HL-60/S4 treated with phorbol 12-myristate 13-acetate at 8.2 ng/mL for 4 days and 3 days (cell line): ENCODE measurements at regions not wholly inside any gene's neighbourhood (a gene's known extent, or its start where the extent isn't known, plus 50 kb on each side); places are given as distances from the start of the nearest gene placed in this dataset.

ENCODE experiments used
- in situ Hi-C: fragments of 300-500 bp; cut with MboI; formaldehyde crosslinking; loops from 2 replicates; pipeline ENCODE4 v1.15.0; 2022; ENCODE audit warnings: low sequenced_read_pairs

DNA sequence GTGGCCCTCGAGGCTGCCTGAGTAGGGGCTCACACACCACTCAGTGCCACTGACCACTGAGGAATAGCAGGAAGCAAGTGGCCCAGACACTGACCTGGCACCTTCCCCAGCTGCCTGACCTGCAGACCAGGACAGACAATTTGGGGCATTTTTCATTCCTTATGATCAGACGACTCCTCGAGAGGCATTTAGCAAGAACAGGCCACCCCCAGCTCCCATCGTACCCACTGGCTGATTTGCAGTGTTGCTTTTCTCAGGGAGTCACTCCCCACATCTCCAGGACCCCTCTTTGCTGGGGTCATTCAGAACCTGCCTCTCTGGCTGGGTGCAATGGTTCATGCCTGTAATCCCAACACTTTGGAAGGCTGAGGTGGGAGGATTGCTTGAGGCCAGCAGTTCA, 185.7 kb downstream of the HAUS1 start:
- in situ Hi-C loops, result loop anchor here (25.0 kb wide), 1 partner anchor 372 kb away; the partner anchor contains the start of gene LOXHD1

DNA sequence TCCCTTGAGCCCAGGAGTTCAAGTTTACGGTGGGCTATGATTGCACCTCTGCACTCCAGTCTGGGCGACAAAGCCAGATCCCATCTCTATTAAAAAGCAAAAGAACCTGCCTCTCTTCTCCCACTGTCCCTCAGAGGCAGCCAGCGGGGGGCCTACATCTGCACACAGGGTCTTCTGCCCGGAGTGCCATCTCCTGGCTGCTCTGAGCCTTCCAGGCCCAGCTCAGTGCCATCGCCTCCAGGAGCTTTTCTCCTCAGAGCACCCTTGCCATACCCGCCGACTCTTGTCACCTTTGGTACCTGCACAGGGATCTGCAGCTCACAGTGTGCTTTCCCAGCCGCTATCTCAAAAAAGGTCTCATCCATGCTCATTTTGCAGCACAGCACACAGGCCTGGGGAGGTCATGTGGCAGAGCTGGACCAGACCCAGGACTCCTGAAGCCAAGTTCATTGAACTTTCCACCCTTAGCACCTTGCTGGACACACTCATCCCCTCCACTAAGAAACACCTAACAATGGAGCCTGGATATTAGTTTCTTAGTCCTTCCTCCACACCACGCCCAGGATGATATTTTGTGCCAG, 186.3 kb downstream of the HAUS1 start:
- in situ Hi-C loops, result loop anchor here (25.0 kb wide), 1 partner anchor 372 kb away; the partner anchor contains the start of gene LOXHD1

DNA sequence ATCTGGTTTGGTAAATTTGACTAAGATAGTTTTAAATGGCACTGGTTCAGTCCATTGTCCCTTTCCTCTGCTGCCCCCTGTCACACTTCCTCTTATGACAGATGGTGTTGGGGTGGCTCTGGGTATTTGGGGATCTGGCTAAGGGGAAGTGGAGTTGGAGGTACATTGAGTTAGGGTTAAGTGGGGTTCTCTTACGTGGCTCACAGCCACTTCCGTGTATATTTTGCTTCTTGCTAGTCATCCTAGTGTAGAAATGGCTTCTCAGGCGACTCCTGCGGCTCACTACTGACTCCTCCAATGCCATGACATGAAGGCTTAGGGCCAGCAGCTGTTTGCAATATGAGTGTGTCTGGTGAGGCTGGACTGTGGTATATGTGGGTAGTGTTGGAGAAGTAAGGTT, 187.0 kb downstream of the HAUS1 start:
- in situ Hi-C loops, result loop anchor here (25.0 kb wide), 1 partner anchor 371 kb away; the partner anchor contains the start of gene LOXHD1

DNA sequence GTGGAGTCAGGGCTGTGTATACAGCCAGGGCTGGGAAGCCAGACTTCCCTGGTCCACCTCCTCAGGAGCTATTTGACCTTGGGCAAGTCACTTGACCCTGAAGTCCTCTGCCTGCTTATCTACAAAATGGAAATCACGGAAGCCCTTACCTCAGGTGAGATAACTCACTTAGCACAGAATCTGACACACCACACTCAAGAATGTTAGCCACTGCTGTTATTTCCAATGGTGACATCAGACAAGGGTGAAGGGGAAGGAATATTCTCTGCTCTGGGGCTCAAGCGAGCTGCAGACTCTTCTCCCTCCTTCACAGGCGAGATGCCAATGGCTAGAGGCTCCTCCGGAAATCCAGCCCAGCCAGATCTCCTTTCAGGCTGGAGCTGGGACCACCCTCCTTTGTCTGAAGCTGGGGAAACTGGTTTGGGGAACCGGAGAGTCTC, 189.6 kb downstream of the HAUS1 start:
- in situ Hi-C loops, result loop anchor here (25.0 kb wide), 1 partner anchor 369 kb away; the partner anchor contains the start of gene LOXHD1

DNA sequence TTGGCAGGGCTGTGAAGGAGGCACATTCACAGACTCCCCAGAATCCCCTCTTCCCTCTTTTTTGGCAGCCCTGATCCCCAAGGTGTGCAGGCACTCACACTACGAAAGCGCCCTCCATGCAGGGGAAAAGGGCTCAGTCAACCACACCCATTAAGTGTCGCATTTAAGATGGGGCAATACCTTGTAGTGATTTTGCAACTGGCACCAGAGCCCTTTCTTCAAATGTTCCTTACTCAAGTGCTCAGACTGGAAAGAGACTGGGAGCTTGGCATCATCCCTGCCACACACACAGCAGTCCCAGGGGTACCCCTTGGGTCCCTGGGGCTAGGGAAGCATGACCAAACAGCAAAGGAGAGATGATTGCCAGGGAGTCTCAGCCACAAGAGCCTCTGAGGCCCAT, 190.1 kb downstream of the HAUS1 start:
- in situ Hi-C loops, result loop anchor here (25.0 kb wide), 1 partner anchor 368 kb away; the partner anchor contains the start of gene LOXHD1

DNA sequence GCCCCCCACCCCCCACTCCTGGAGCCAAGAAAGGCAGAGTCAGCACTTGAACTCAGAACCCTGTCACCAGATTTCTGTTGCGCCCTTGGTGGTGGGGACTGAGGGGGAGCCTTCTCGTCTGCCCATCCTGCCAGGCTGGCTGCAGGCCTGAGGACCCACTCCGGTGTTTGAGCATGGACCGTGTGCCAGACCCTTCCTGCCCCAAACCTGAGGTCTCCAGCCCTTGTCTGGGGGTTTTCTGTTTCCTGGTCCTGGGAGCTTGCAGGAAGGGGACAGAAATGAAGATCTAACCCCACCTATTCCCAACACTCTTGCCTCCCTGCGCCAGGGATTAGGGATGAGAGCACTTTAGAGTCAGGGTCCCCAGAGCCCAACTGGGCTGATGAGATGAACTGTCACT, 190.6 kb downstream of the HAUS1 start:
- in situ Hi-C loops, result loop anchor here (25.0 kb wide), 1 partner anchor 368 kb away; the partner anchor contains the start of gene LOXHD1

DNA sequence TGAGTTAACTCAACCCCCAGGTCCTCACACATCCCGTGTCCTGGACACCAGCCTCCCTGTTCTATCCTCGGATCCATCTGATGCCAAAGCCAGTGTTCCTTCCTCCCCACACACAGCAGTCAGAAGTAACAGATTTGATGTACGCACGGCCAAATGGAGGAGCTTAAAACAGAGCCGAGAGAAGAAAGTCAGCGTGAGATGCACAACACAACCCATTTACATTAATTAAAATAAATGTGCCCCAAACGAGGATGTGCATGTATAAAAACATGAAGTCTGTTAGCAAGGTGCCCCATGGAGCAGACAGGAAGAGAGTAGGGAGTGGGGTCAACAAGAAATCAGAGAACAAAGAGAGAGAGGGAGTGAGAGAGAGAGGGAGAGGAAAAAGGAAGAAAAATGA, 191.2 kb downstream of the HAUS1 start:
- in situ Hi-C loops, result loop anchor here (25.0 kb wide), 1 partner anchor 367 kb away; the partner anchor contains the start of gene LOXHD1

DNA sequence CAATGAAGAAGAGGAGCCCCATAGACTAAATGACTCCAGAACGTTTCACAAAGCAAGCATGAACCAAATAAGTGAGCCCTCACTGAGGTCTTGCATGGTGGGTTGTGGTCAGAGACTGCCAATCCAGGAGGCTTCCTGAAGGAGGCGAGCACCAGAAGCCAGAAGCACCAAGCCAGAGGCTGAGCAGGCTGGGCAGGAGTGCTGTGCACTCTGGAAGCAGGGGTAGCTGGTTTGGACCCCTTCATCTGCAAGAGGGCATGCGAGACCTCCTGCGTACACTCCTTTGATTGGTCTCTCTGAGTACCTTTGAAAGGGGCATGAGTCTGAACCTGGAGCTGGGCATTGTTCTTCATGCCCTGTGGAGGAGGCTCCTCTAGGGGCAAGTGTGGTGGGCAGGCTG, 192.5 kb downstream of the HAUS1 start:
- in situ Hi-C loops, result loop anchor here (25.0 kb wide), 1 partner anchor 366 kb away; the partner anchor contains the start of gene LOXHD1

DNA sequence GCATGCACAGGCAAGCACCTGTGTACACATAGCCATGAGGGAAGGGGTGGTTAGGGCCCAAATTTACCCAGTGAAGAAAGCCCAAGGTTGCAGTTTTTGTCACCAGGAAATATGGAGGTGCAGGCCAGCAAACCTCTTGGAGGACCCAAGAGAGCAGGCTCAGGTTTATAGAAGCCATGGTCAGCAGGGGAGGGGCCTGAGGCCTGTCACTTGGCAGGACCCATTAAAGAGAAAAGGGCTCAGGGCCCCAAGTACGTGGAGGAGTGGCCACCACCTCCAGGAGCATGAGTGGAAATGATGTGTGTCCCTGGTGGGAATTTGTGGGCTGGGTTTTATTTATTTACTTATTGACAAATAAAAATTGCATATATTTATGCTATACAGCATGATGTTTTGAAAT, 192.9 kb downstream of the HAUS1 start:
- in situ Hi-C loops, result loop anchor here (25.0 kb wide), 1 partner anchor 365 kb away; the partner anchor contains the start of gene LOXHD1

DNA sequence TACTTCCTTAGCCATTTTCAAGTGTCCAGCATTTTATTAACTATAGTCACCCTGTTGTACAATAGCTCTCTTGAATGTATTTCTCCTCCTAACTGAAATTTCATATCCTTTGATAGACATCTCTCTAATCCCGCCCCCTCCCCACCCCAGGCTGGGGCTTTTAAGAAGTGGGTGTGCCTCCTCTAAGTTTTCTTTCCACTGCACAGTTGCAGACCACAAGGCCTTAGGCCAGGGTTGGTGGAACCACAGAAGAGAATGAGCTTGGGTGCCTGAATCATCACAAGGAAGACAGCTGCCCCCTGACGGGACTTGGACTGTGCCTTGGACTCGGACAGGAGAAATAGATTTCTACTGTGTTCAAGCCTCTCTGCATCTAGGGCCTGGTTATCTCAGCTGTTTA, 193.4 kb downstream of the HAUS1 start:
- in situ Hi-C loops, result loop anchor here (25.0 kb wide), 1 partner anchor 365 kb away; the partner anchor contains the start of gene LOXHD1

DNA sequence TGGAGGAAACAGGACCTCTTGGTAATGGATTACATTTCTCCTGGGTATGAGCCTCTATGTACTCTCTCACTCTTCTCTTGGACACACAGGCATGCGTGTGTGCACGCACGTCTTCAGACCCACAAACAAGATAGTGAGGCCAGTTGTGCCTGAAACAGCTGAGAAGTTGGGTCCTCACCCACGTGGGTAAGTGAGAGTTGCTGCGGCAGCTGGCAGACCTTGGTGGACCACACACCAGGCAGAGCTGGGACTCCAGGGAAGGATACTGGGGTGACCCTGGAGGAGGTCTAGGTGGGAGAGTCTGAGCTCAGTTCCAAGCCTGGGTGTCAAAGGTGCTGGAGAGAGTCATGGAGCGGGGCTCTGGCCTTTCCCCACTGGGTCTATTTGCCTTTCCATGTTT, 194.3 kb downstream of the HAUS1 start:
- in situ Hi-C loops, result loop anchor here (25.0 kb wide), 1 partner anchor 364 kb away; the partner anchor contains the start of gene LOXHD1

DNA sequence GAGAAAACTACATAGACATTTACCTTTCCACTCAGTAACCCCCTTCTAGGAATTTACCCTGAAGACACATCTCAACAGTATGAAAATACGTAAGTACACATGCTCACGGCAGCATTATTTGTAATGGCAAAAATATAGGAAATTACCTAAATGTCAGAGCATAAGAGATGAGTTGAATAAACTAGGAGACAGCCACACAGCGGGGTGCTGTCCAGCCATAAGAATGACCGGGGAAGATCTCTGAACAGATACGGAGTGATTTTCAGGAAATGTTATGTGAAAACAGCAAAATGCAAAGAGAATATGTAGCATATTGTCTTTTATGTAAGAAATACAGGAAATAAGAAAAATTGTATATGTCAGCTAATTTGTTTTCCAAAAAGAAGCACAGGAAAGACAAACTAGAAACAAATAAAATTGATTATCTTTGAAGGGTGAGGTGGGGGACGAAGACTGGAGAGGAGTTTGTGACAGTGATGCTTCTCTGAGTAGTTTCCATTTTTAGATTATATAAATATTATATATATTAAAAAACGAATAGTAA, 195.4 kb downstream of the HAUS1 start:
- in situ Hi-C loops, result loop anchor here (25.0 kb wide), 1 partner anchor 363 kb away; the partner anchor contains the start of gene LOXHD1

DNA sequence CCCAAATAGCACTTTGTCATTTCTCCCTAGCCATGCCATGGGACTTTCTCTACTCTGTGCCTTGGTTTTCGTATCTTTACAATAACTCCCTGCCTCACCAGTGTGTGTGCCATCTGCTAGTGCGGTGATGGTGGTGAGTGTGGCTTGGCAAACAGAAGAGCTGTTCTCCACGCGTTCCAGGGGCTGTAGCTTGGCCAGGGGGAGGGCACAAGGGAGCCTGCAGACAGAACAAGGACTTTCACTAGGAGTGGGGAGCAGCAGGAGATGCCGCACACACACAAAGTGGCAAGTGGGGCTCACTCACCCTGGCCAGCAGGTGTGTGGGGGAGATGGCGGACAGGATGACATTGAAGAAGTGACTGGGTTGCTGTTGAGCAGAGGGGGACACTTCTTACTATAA, 196.9 kb downstream of the HAUS1 start:
- in situ Hi-C loops, result no loop called here

DNA sequence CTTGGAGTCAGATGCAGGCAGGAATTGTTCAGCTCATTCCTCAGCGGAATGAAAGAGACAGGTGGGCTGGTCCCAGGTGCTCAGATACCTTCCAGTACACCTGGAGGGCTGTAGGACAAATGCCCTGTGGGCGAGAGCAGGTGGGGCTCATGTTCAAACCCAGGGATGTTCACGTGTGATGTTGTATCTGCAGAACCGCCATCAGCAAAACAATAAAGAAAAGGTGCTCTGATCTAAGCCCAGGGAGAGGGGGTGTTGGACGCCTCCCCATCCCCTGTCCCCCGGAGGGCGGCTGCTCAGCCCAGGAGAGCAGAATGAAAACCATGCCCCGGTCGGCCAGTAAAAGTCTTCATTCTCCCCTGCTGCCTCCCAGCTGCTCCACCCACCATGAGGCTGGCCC, 197.4 kb downstream of the HAUS1 start:
- in situ Hi-C loops, result no loop called here

DNA sequence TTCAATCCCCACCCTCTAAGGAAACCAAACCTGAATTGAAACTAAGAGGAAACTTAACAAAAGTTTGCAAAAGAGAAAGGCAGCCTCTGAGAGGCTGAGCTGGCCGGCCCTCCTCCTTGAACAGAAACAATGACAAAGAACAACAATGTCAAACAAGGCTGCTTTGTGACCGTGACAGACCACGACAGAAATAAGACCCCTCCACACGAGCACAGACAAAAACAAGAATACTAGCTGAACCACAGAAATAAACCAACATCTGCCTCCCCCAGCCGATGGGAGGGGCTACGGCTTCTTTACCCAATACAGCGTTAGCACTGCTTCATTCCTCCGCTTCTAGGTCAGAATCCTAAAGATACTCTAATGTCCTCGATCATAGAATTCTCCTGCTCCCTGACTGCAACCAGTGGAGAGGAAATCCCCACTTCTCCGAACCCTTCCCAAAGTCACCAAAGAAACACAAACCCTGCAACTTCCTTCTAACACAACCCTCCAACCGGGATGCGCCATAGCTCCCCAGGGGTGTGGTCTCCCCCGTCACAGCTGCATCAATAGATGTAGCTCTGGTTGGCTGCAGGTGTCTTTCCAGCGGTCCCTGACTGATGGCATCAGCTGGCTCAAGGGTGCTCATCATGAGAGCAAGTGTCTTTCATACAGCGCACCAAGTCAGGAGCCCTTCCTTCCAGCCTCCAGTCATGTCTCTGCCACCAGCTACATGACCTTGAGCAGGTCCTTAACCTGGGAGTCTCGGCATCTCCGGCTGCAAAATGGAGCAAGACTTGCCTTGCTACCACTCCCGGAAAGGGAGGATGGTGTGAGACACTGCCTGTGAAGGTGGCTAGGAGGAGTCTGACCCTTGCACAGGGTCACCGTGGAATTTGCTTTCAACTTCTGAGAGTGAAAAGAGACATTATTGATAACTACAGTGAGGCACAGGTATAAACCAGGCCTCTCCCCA, 198.6 kb downstream of the HAUS1 start:
- in situ Hi-C loops, result no loop called here

DNA sequence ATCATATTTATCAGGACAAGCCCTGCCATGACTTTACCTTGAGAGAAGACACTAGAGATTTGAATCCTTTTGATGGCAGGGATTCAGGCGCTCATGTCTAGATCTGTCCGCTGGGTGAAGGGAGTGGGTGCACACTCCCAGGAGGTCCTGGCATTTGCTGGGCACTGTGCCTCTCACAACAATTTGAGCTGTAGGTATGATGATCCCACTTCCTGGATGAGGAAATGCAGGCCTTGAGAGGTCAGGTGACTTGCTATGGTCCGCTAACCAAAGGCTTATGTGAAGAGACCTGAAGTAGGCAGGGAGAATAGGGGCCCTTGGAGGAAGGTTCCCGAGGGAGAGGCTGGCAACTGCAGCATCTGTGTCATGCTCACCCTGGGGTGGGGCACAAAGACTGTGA, 206.1 kb downstream of the HAUS1 start:
- in situ Hi-C loops, result no loop called here

DNA sequence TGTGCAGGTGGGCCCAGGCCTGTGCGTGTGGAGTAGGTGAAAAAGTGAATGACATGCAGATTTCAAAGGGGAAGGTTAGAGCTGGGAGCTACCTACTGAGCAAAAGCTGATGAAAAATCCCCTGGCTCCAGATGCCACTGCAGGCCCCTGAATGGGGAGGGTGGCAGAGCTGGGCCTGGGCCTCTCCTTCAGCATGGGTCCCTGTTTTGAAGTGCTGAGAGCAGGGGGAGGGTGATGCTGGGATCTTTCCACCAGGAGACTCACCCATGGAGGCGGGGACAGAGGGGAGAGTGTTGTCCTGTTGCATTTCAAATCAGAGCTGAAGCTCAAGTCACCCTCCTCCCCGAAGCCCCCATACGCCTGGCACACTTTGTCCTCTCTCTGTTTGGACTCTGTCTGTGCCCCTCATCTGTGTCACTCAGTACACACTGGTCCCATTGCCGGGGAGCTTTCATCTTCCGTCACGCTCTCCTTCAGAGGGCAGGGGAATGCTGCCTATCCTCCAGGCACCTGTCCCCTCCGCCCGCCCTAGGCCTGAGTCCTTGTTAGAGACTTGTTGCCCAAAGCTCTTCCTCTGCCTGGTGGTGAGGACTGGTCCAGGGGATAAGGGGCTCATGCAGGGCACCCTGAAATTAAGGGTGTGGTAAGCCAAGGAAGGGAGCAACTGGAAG, 206.6 kb downstream of the HAUS1 start:
- in situ Hi-C loops, result no loop called here

DNA sequence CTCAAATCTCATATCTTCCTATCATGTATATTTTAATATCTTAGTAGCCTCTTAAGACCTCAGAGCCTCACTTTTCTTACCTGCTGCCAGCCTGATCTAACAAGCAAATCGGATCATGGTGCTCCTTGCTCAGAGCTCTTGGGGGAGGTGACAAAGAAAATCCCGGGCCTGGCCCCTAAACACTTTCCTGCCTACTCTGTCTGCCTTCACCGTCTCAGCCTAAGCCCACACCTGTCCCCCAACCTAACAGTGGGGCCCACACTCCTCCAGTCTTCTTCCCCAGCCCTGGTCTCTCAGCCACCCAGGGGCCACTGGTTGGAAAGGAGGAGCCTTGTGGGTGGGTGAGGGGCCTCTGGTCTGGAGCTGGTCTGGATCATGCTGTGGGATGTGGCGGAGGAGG, 207.3 kb downstream of the HAUS1 start:
- in situ Hi-C loops, result no loop called here

DNA sequence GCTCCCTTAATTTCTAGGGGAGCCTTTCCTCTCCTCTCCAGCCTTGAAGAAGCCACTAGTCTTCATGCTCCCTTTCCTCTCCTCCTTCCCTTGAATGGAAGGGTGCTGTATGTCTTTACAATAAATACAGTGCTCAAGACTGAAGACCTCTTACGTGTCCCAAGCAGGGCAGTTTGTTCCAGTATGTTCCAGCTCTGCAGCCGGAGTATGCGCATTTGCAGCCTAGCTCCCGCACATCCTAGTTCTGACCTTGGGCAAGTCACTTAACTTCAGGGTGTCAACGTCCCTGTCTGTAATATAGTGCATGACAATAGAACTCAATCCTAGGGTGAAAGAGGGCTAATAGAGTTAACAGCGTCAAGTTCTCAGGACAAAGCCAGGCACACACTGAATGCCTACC, 208.0 kb downstream of the HAUS1 start:
- in situ Hi-C loops, result no loop called here

DNA sequence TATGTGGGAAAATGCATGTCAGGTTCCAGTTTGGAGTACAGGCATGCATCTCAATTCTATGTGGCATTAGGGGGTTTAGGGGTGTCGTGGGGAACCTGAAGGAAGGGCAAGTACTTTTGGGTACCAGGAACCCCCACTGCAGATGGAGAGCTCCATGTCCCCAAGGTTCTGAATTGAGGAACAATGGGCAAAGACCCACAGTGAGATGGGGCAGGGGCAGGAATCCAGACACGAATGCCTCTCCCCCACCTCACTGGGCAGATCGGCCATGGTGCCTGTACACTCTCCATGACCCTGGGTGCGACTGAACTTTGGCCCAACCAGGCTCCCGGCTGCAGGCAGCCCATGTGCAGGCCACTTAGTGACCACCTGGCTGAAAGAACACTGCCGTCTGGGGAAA, 209.3 kb downstream of the HAUS1 start:
- in situ Hi-C loops, result no loop called here
